ENCODE measurements at regions not wholly inside any gene's neighbourhood (a gene's known extent, or its start where the extent isn't known, plus 50 kb on each side); places are given as distances from the start of the nearest gene placed in this dataset.

DNA sequence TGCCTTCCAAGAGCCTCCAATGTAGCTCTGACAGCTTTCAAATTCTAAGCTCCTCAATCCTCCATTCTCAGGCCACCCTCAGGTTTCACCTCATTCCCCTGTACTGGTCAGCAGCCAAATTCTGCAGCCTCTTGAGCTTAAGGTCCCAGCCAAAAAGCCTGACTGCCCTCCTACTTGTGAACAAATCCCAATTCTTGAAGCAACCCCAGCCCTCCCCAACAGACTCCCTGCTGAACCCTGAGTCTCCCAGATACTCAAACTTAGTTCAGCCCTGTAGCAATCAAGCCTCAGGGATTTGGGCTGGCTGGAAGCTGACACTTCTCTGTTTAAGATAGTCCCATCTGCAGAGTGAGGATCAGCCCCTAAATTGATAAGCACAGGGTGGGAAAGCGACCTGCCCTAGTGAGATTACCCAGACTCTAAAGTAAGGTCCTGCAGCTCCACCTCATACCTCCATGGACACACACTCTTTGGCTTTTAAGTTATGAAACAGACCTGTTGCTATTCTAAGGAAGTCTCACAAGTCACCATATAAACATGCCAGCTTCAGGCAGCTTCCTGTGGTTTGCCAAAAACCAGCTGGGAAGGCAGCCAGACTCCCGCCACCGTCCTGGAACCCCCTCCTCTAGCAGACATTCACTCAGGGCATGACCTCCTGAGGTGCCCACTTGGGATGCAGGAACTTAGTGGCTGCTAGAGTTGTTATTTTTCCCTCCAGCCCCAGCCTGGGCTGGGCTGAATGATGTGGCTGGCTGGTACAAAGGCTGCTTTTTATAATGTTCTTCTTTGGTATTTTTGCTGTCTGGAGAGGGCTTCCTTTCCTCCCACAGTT lies 82.5 kb upstream of the PICALM start:
- no peaks in the 10 kb centered on the region for H3K36me3 ChIP-seq (ENCODE audit: control insufficient read depth, insufficient read depth, low read length)
- H3K9me3 ChIP-seq (ENCODE audit: control insufficient read depth, insufficient read depth, low read depth, low read length), result no peaks in the 10 kb centered on the region
- in situ Hi-C loops (cut with HindIII; ENCODE audit: low pct_unique_long_range_greater_than_20kb, low sequenced_read_pairs) (no loop called here), intact Hi-C loops (cut with micrococcal nuclease; ENCODE audit: unreplicated experiment) (no loop called here)
- ATAC-seq (peak; percentile 60), DNase-seq (ENCODE audit: low read depth, low spot score) (no peak)
- peaks cover 3% of the 10 kb centered on the region; the same call in 1 of the 2 replicates for H3K4me1 ChIP-seq (ENCODE audit: control insufficient read depth, insufficient read depth, low read length)
- H3K27me3 ChIP-seq (ENCODE audit: control insufficient read depth, insufficient read depth, low read length), result no peaks in the 10 kb centered on the region
- BruUV-seq (replicated peaks), result no TSS peak
- no peak overlapping the region for H3K27ac ChIP-seq (ENCODE audit: low read length)
- no peak for TF ChIP-seq SIN3A (IDR thresholded peaks at IDR 0.05; ENCODE audit: borderline replicate concordance, insufficient read depth, low read depth, low read length)
- H3K4me3 ChIP-seq (ENCODE audit: low read depth in 2 of 2, low read length in 2 of 2), result no peak overlapping the region
- CTCF ChIA-PET, result no interaction called here
- POLR2A ChIA-PET, result no interaction called here

DNA sequence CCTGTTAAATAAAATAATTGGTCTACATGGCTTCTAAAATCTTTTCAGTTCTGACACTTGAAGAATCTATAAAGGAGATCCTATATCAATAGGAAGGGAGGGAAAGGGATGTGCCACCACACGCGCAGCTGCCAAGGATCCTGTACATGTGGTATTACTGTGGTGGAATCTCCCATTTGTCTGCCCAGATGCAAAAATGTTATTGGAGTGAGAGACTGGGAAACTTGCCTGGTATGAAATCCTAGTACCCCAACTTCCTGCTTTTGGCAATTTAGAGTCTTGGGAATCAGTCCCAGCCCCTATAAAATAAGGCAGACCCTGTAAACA lies 81.9 kb upstream of the PICALM start:
- no peak for ATAC-seq
- TF ChIP-seq, protein P1, sequence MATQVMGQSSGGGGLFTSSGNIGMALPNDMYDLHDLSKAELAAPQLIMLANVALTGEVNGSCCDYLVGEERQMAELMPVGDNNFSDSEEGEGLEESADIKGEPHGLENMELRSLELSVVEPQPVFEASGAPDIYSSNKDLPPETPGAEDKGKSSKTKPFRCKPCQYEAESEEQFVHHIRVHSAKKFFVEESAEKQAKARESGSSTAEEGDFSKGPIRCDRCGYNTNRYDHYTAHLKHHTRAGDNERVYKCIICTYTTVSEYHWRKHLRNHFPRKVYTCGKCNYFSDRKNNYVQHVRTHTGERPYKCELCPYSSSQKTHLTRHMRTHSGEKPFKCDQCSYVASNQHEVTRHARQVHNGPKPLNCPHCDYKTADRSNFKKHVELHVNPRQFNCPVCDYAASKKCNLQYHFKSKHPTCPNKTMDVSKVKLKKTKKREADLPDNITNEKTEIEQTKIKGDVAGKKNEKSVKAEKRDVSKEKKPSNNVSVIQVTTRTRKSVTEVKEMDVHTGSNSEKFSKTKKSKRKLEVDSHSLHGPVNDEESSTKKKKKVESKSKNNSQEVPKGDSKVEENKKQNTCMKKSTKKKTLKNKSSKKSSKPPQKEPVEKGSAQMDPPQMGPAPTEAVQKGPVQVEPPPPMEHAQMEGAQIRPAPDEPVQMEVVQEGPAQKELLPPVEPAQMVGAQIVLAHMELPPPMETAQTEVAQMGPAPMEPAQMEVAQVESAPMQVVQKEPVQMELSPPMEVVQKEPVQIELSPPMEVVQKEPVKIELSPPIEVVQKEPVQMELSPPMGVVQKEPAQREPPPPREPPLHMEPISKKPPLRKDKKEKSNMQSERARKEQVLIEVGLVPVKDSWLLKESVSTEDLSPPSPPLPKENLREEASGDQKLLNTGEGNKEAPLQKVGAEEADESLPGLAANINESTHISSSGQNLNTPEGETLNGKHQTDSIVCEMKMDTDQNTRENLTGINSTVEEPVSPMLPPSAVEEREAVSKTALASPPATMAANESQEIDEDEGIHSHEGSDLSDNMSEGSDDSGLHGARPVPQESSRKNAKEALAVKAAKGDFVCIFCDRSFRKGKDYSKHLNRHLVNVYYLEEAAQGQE (IDR thresholded peaks at IDR 0.05; ENCODE audit: insufficient read depth in 1 of 2, low read depth in 2 of 2, low read length in 1 of 2), result no peak
- no peak for TF ChIP-seq SIN3A (IDR thresholded peaks at IDR 0.05; ENCODE audit: borderline replicate concordance, insufficient read depth, low read depth, low read length)
- TF ChIP-seq TCF7L2 (IDR thresholded peaks at IDR 0.05; ENCODE audit: low read depth, low read length), result no peak
- TF ChIP-seq POLR2AphosphoS5 (IDR thresholded peaks at IDR 0.05; ENCODE audit: low read depth, low read length), result no peak
- TF ChIP-seq, protein P2, sequence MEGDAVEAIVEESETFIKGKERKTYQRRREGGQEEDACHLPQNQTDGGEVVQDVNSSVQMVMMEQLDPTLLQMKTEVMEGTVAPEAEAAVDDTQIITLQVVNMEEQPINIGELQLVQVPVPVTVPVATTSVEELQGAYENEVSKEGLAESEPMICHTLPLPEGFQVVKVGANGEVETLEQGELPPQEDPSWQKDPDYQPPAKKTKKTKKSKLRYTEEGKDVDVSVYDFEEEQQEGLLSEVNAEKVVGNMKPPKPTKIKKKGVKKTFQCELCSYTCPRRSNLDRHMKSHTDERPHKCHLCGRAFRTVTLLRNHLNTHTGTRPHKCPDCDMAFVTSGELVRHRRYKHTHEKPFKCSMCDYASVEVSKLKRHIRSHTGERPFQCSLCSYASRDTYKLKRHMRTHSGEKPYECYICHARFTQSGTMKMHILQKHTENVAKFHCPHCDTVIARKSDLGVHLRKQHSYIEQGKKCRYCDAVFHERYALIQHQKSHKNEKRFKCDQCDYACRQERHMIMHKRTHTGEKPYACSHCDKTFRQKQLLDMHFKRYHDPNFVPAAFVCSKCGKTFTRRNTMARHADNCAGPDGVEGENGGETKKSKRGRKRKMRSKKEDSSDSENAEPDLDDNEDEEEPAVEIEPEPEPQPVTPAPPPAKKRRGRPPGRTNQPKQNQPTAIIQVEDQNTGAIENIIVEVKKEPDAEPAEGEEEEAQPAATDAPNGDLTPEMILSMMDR (IDR thresholded peaks at IDR 0.05), result no peak

DNA sequence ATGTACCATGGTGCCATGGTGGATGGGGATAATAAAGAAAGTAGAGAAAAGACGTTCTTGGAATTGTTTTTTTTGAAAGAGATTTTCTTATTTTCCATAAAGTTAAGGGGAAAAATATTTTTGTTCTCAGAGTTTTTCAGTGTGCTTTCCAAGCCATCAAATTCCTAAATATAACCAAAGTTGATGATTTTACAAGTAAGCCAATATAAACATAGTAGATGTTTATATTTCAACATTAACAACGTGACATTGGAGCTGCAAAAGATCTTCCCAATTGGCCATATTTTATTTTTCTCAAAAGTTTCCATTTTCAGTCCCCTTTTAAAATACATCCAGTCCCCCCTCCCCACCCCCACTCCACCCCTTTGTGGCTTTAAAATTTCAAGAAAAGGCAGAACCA lies 80.9 kb upstream of the PICALM start:
- Histone ChIP-seq H3K4me3 (ENCODE audit: low read depth in 2 of 2, low read length in 2 of 2) (no peak overlapping the region), H3K27ac (ENCODE audit: low read length) (no peak overlapping the region), H3K4me1 (ENCODE audit: control insufficient read depth, insufficient read depth, low read length) (peaks cover 3% of the 10 kb centered on the region; the same call in 1 of the 2 replicates), H3K27me3 (ENCODE audit: control insufficient read depth, insufficient read depth, low read length) (no peaks in the 10 kb centered on the region), H3K36me3 (ENCODE audit: control insufficient read depth, insufficient read depth, low read length) (no peaks in the 10 kb centered on the region), H3K9me3 (ENCODE audit: control insufficient read depth, insufficient read depth, low read depth, low read length) (no peaks in the 10 kb centered on the region)
- BruUV-seq (replicated peaks), result no TSS peak
- DNase-seq (ENCODE audit: low read depth, low spot score), result no peak
- intact Hi-C loops (cut with micrococcal nuclease; ENCODE audit: unreplicated experiment) (no loop called here), in situ Hi-C loops (cut with HindIII; ENCODE audit: low pct_unique_long_range_greater_than_20kb, low sequenced_read_pairs) (no loop called here)
- ChIA-PET CTCF (no interaction called here), POLR2A (no interaction called here)
- TF ChIP-seq, protein P1 (IDR thresholded peaks at IDR 0.05; ENCODE audit: insufficient read depth in 1 of 2, low read depth in 2 of 2, low read length in 1 of 2), result no peak
- no peak for TF ChIP-seq POLR2AphosphoS5 (IDR thresholded peaks at IDR 0.05; ENCODE audit: low read depth, low read length)
- TF ChIP-seq TCF7L2 (IDR thresholded peaks at IDR 0.05; ENCODE audit: low read depth, low read length), result no peak
- TF ChIP-seq, protein P2 (IDR thresholded peaks at IDR 0.05), result no peak
- TF ChIP-seq SIN3A (IDR thresholded peaks at IDR 0.05; ENCODE audit: borderline replicate concordance, insufficient read depth, low read depth, low read length), result no peak
- ATAC-seq, result no peak

More for the DNA sequence above, 81.9 kb upstream of the PICALM start:
- in situ Hi-C loops (cut with HindIII; ENCODE audit: low pct_unique_long_range_greater_than_20kb, low sequenced_read_pairs), result no loop called here
- DNase-seq (ENCODE audit: low read depth, low spot score), result no peak
- intact Hi-C loops (cut with micrococcal nuclease; ENCODE audit: unreplicated experiment), result no loop called here
- H3K27me3 ChIP-seq (ENCODE audit: control insufficient read depth, insufficient read depth, low read length), result no peaks in the 10 kb centered on the region
- ChIA-PET CTCF (no interaction called here), POLR2A (no interaction called here)
- H3K4me3 ChIP-seq (ENCODE audit: low read depth in 2 of 2, low read length in 2 of 2), result no peak overlapping the region
- H3K9me3 ChIP-seq (ENCODE audit: control insufficient read depth, insufficient read depth, low read depth, low read length), result no peaks in the 10 kb centered on the region
- BruUV-seq (replicated peaks), result no TSS peak
- H3K4me1 ChIP-seq (ENCODE audit: control insufficient read depth, insufficient read depth, low read length), result peaks cover 3% of the 10 kb centered on the region; the same call in 1 of the 2 replicates
- H3K36me3 ChIP-seq (ENCODE audit: control insufficient read depth, insufficient read depth, low read length), result no peaks in the 10 kb centered on the region
- H3K27ac ChIP-seq (ENCODE audit: low read length), result no peak overlapping the region

Measured in Panc1 (cell line).